Muscle of back (tissue), 3 donors: ENCODE measurements at regions not wholly inside any gene's neighbourhood (a gene's known extent, or its start where the extent isn't known, plus 50 kb on each side); places are given as distances from the start of the nearest gene placed in this dataset.

Experiments
- DNase-seq, 3 donors: peaks; one replicate each; pipeline versions ENCODE4 v3.0.0 to v3.0.0-alpha.2; 2013

- no peak for DNase-seq
These were observed 301.4 kb upstream of the TPM1 start for GRCh38 chr15:62741106-62741505.

GRCh38 chr15:62742409-62743171, 300.0 kb upstream of the TPM1 start:
- peak; percentile 75 to 88 (median 76) for DNase-seq

- DNase-seq, result peak in 1 of 3 donors; percentile 35
These were observed 296.8 kb upstream of the TPM1 start for GRCh38 chr15:62745621-62746225.

DNA sequence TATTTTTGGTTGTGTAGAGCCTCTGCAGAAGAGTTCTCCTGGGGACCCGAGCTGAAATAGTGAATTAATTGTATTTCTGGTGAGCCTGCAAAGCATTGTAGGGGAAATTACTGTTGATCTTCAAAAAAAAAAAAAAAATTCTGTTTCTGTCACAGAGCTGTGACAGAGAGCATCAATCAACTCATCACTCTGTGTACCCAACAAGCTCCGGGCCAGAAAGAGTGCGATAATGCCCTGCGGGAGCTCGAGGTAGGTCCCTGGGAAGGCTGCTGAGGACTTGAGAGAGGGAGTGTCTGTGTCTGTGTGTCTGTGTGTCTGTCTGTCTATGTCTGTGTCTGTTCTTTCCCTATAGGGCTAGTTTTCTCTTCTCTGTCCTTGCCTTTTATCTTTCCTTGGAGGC, 294.4 kb upstream of the TPM1 start:
- DNase-seq, result no peak

DNA sequence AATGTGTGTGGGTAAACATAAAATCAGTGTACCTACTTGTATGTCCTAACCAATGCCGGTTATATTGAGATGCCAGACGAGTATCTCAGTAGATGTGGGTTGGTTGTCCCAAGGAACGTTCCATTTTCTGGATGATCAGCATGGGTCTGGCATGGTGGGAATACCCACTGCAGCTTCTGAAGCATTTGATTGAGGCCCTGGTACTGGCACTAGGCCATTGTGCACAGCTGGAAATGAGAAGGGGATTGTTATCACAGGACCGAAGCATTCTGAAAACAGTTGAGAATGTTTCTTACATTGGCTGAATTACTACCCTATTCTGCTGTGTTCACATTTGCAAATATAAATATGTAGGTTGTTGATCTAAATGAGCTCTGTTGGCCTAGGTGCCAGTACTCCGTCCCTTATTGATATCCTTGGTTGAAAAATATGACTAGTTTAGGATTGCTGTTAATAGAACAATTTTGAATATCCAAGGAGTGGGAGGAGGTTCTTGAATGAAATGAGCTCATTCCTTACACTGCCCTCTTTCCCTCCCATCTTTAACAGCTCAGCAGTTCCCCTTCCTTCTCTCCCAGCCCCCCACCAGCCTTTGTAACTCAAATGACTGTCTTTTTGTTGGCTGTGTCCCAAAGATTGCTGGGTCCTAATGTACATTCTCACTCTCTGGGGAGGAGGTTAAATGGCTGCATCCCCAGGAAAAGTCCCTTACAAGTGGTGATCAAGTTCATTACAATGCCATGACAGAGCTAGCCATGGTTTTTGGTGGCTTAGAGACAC, 293.3 kb upstream of the TPM1 start:
- DNase-seq, result peak in 1 of 3 donors; percentile 41

GRCh38 chr15:62750471-62750870, 292.1 kb upstream of the TPM1 start:
- DNase-seq, result no peak

DNA sequence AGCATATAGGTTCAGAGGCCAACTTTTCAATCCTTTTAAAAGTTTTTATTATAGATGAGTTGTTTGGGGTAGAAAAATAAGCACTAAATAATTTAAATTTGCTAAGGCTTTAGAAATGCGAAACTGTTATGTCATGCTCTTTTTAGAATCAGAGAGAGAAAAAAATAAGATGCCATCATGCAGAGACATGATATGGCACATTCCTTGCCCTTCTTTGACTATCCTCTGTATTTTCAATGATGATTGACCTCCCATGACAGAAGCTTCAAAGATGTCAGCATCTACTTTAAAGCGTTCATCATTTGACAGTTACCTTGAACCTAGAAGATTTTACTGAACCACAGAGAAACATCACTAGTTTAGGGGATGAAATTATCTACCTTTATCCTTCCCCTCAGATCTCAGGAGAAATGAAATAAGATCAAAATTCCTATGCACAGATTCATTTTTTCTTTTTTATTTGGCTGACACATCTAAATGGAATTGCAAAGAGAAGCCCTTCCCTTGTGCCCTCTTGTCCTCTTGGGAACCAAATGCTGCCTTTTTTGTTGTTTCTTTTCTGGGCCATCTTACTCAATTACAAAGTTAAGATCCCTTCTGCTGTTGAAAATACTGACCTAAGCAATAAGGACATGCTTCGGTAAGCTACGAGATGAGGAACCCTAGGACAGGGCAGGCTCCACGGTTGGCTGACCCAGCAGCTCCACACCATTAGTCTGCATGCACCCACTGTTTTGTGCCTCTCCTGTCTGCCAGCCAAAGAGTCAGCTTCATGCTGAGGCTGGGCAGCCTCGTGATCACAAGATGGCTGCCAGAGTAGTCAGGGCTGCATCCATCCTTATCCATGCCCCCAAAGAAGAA, 289.7 kb upstream of the TPM1 start:
- no peak for DNase-seq

GRCh38 chr15:62753518-62754221, 288.9 kb upstream of the TPM1 start:
- DNase-seq, result no peak

DNA sequence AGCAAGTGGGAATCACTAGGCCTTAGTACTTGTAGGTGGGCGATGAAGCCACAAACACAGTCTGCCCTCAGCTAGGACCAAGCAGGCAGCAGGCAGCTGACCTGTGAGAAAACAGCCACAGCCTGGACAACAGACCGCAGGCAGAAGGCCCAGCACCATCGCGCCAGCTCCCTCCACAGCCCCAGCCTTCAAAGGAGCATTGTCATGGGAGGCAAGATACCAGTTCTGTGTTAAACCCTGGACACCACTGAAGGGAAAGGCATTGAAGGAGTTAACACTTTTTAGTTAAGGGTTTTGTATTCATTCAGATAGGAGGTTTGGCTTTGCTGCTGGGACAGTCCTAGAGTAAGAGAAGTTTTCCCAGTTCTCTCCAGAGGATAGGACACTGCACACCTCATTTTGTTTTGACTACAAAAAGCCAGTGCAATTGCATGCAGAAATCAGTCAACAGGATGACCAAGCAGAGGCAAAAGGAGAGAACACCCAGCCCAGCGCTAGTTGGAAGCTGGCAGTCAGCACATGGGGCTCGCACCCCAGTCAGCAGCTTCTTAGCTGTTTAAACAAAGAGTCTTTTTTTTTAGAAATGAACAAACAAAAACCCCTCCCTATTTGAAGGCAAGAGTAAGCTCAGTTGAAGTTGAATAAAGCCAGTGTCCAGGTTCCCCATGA, 286.1 kb upstream of the TPM1 start:
- DNase-seq, result no peak

GRCh38 chr15:62756995-62757360, 285.6 kb upstream of the TPM1 start:
- no peak for DNase-seq

GRCh38 chr15:62757535-62757934, 285.0 kb upstream of the TPM1 start:
- DNase-seq, result no peak

DNA sequence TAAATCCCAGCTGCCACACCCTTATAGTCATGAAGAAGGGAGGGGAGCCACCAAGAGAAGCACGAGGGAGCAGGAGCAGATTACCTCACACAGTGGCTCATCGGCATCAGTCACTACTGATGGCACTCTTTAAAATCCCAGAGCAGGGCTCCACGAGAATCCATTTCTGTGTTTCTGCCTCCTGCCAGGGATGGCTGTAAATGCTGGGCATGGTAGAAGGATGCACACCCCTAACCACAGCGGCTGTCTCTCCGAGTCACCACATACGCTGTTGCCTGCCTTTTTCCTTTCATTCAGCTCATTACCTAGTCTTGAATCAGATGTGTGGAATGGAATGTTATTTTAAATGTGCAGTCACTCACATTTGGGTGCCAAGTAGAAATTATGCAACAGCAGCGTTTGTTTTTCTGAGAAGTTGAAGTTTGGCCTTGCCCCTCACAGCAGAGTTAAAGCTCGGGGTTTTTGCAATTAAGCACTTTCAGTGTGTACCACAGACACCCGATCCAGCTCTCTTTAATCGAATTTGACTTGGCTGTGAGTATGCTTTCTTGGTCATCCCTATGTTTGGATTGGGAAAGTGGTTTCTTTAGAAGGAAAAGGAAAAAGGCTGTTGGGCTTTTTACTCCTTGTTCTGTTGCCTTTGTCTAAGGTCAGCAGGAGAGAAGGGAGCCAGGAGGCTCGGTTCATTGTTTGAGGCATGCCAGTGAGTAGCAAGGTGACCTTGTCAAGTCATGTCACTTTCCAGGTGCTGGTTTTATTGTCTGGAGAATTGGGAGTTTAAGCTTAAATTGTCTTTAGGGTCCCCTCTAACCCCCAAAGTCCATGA, 284.2 kb upstream of the TPM1 start:
- DNase-seq, result peak in 2 of 3 donors; percentile 44 to 86

DNA sequence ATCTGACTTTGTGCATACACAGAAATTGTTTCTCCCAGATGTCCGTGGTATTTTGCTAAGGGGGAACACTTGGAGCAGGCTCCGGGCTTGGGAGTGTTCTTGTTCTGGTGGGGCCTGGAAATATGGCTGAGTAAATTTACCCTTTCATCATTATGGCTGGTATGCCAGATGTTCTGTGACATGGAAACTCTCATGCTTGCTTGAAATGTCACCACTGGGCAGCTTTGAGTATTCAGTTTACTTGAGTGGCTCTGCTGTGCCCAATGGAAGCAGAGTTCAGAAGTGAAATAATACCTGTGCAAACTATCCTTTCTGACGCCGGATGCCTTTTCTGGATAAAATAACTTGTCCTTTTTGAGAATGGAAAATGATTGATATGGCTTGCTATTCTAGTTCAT, 283.6 kb upstream of the TPM1 start:
- no peak for DNase-seq

- DNase-seq, result no peak
These were observed 282.0 kb upstream of the TPM1 start for GRCh38 chr15:62760538-62760937.

DNA sequence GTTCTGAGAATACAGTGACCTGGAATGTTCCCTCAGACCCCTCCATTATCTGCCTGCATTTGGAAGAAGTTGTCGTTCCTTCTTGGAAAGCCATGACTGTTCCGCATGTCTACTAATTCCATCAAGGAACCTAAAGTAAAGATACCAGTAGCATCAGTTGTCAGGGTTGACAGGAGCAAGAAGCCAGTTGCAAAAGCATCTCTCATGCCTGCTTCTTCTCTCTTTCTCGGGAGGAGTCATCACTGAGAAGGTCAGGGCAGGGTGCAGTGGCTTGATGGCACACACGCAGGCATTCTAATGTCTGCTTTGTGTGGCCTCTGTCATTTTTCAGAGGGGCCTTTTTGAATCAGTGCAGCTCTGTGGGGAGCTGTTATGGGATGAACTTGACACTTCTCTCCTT, 276.6 kb upstream of the TPM1 start:
- DNase-seq, result no peak

GRCh38 chr15:62766599-62766998, 275.9 kb upstream of the TPM1 start:
- DNase-seq, result no peak

DNA sequence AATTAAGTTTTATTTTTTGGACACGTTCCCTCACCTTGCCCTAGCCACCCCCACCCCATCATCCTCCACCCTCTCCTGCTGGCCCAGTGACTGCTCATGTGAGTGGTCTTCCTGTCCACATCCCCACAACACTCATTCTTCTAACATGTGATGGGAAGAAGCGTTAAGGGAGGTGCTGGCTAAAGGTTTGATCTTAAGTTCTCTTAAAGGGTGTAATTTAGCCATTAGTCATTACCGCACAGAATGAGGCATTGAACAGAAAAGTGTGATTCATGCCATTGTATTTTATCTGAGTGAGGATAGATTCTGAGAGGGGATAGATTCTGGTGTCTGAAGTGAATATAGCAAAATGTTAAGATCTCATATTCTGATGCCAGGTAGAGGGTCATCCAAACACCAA, 272.9 kb upstream of the TPM1 start:
- peak in 1 of 3 donors; percentile 80 for DNase-seq

DNA sequence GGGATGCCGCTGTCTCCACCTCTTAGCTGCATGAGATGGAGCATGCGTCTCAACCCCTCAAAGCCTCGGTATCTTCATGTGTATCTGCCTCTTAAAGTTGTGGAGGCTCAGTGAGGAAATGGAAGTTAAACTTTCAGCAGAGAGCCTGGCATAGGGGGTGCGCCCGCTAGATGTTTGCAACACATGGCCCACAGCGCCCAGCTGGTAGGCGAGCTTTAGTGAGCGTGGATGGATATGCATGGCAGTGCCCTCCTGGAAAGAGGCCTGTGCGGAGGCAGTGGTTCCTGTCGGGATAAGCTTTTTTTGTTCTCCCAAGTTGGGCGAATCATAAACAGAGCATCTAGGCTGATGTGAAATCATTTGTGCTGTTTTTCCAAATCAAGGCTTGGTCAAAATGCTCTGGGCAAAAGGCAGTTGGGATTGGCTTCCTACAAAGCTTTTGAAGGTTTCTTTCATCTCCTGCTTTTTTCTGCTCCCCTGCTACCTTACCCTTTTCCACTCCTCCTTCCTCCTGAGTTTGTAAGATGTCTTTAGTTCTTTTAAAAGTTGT, 272.4 kb upstream of the TPM1 start:
- DNase-seq, result no peak

- peak in 1 of 3 donors; percentile 92 for DNase-seq
These were observed 271.8 kb upstream of the TPM1 start for GRCh38 chr15:62770752-62771151.
